ENCODE measurements at regions not wholly inside any gene's neighbourhood (a gene's known extent, or its start where the extent isn't known, plus 50 kb on each side); places are given as distances from the start of the nearest gene placed in this dataset.

DNA sequence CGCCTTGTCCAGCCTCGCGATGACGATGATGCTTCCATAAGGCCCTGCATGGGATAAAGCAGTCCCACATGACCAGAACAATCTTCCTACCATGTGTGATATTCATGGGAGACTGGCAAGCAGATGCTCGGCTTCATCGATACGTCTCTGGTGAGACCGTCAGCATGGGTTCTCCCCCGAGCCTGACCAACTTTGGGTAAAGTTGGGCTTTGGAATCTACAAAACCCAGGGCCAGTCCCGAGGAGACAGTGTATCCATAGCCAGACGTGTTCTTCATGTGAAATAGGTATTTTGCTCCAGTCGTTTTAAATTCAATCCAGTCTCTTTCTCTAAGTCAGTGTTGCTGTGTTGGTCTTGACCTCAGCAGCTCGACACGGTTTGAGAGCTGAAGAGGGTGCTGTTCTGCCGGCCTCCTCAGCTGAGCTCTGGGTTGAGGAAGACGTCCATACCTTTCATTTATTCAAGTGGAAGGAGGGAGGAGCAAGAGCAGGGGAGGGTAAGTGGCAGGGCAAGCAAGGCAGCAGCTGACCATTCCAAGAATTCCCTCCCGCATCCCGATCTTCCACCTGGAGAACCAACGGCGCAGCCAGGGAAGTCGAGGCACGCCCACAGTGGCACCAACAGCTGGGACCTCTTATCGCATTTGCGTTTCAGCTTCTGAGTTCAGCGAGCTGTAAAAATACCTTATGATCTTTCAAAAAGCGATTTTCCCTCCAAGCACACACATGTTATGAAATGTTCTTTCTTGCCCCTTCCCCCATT is 64.0 kb upstream of the THBS2 start:
- H3K27ac Mint-ChIP-seq = no peak overlapping the region

DNA sequence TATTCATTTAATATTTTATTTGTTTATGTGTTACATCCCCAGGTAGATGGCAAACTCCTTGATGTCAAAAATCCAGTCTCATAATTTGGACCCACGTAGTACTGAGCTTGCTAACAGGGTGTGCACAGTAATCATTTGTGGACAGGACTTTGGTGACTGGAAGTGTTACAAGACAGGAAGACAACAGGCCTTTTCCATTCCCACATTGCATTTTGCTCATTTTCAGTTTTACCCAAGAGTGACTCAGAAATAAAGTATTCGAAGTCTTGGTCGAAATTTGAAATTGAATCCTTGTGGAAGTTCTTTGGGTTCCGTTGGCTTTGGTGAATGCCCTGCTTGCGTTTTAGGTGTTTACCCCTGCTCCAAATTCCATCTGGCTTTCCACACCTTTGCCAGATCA is 63.0 kb upstream of the THBS2 start:
- ATAC-seq (no peak), DNase-seq (no peak)
- Mint-ChIP-seq H3K27me3 (peaks cover 6% of the 10 kb centered on the region), H3K36me3 (no peaks in the 10 kb centered on the region), H3K27ac (no peak overlapping the region), H3K9me3 (ENCODE audit: low read depth) (no peaks in the 10 kb centered on the region), H3K4me1 (no peaks in the 10 kb centered on the region), H3K4me3 (no peak overlapping the region)
- CTCF ChIA-PET = no interaction called here

More for the DNA sequence above, 64.0 kb upstream of the THBS2 start:
- Mint-ChIP-seq H3K9me3 (ENCODE audit: low read depth) (no peaks in the 10 kb centered on the region), H3K27me3 (peaks cover 6% of the 10 kb centered on the region), H3K36me3 (no peaks in the 10 kb centered on the region), H3K4me1 (no peaks in the 10 kb centered on the region), H3K4me3 (no peak overlapping the region)
- no peak for ATAC-seq
- no peak for DNase-seq
- CTCF ChIA-PET = no interaction called here

DNA sequence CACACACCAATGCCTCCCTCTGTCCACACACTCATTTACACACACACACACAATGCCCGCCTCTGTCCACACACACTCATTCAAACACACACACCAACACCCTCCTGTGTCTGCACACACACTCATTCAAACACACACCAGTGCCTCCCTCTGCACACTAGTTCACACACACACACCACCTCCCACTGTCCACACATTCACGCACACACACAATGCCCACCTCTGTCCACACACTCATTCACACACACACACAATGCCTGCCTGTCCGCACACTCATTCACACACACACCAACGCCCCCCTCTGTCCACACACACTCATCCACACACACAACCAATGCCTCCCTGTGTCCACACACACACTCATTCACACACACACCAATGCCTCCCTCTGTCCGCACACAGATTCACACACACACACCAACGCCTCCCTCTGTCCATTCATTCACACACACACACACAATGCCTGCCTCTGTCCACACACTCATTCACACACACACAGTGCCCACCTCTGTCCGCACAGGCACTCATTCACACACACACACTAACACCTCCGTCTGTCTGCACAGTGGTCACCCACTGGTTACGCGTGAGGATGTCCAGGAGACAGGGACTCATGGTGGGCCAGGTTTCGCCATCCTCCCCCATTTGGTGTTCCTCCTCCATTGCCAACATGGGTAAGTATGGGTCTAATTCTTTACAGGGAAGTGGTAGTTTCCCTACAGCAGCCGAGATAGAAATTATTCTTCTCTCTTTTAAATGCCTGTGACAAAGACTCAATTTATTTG is 62.4 kb upstream of the THBS2 start:
- ATAC-seq = no peak
- peaks cover 3% of the 10 kb centered on the region for H3K27me3 Mint-ChIP-seq

GRCh38 chr6:169313347-169314010 is 59.8 kb upstream of the THBS2 start:
- H3K4me1 Mint-ChIP-seq = no peaks in the 10 kb centered on the region
- H3K36me3 Mint-ChIP-seq = no peaks in the 10 kb centered on the region
- no peaks in the 10 kb centered on the region for H3K9me3 Mint-ChIP-seq (ENCODE audit: low read depth)
- no peaks in the 10 kb centered on the region for H3K27me3 Mint-ChIP-seq
- DNase-seq = no peak
- CTCF ChIA-PET = no interaction called here
- no peak overlapping the region for H3K4me3 Mint-ChIP-seq
- ATAC-seq = no peak
- H3K27ac Mint-ChIP-seq = no peak overlapping the region

More for the DNA sequence above, 62.4 kb upstream of the THBS2 start:
- Mint-ChIP-seq H3K9me3 (ENCODE audit: low read depth) (no peaks in the 10 kb centered on the region), H3K27ac (no peak overlapping the region), H3K4me1 (no peaks in the 10 kb centered on the region), H3K36me3 (no peaks in the 10 kb centered on the region), H3K4me3 (no peak overlapping the region)
- CTCF ChIA-PET = no interaction called here
- no peak for DNase-seq

- Mint-ChIP-seq H3K9me3 (ENCODE audit: low read depth) (no peaks in the 10 kb centered on the region), H3K27me3 (peaks cover 3% of the 10 kb centered on the region), H3K27ac (no peak overlapping the region), H3K36me3 (no peaks in the 10 kb centered on the region), H3K4me3 (no peak overlapping the region), H3K4me1 (no peaks in the 10 kb centered on the region)
- no peak for ATAC-seq
- CTCF ChIA-PET = no interaction called here
- DNase-seq = no peak
Measured at GRCh38 chr6:169312658-169313346, 59.2 kb upstream of the THBS2 start.

GRCh38 chr6:169310983-169311382 is 57.3 kb upstream of the THBS2 start:
- Mint-ChIP-seq H3K4me1 (no peaks in the 10 kb centered on the region), H3K4me3 (no peak overlapping the region), H3K27me3 (peaks cover 5% of the 10 kb centered on the region), H3K27ac (no peak overlapping the region), H3K9me3 (ENCODE audit: low read depth) (no peaks in the 10 kb centered on the region), H3K36me3 (no peaks in the 10 kb centered on the region)
- CTCF ChIA-PET = no interaction called here
- ATAC-seq (no peak), DNase-seq (no peak)
